GM13977 (cell line): ENCODE measurements at regions not wholly inside any gene's neighbourhood (a gene's known extent, or its start where the extent isn't known, plus 50 kb on each side); places are given as distances from the start of the nearest gene placed in this dataset.

Source experiments
- DNase-seq: peaks from one replicate; pipeline ENCODE4 v3.0.0; 2012; ENCODE audit warnings: low spot score
- in situ Hi-C: fragments of 300-500 bp; cut with MboI; formaldehyde crosslinking; loops from one replicate; pipeline ENCODE4 v1.12.0; 2022; ENCODE audit warnings: low sequenced_read_pairs, low pct_unique_long_range_greater_than_20kb, mixed read lengths, inconsistent platforms; ENCODE audit not compliant: unreplicated experiment
- TF ChIP-seq, protein P1 (sequence below): IDR thresholded peaks from 2 replicates; pipeline ENCODE4 v1.5.1; 2012; ENCODE audit warnings: mild to moderate bottlenecking, control low read depth; ENCODE audit not compliant: insufficient read depth; ENCODE audit errors: extremely low read depth, missing control alignments

DNA sequence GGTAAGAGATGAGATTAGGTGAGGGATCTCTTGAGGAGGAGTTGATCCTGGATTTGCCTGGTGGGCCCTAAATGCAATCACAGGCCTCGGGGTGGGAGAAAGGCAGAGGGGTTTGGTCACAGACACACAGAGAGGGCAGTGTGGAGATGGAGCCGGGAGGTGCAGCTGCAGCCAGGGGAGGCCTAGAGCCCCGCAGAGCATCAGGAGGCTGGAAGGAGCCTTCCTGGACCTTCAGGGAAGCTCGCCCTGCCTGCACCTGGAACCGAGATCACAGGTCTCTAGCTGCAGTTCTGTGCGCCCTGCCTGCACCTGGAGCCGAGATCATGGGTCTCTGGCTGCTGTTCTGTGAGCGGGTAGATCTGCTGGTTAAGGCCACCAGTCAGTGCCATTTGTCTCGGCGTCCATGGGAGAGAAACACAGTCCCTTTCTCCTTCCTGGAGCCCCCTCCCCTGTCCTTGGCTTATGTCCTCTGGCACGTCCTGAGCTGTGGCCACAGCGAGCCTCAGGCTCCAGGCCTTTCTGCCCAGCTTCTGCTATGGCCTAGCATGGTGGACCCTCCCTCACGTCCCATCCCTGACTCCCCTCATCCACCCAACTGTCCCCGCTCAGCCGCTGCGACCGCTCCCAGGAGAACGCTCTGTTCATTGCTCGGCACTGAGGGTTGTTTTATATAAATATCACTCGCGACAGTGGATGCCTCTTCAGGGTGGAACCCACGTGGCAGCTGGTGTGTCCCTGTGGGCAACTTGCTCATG lies 112.0 kb downstream of the DACT2 start:
- DNase-seq, result no peak
- in situ Hi-C loops, result no loop called here
- TF ChIP-seq, protein P1, sequence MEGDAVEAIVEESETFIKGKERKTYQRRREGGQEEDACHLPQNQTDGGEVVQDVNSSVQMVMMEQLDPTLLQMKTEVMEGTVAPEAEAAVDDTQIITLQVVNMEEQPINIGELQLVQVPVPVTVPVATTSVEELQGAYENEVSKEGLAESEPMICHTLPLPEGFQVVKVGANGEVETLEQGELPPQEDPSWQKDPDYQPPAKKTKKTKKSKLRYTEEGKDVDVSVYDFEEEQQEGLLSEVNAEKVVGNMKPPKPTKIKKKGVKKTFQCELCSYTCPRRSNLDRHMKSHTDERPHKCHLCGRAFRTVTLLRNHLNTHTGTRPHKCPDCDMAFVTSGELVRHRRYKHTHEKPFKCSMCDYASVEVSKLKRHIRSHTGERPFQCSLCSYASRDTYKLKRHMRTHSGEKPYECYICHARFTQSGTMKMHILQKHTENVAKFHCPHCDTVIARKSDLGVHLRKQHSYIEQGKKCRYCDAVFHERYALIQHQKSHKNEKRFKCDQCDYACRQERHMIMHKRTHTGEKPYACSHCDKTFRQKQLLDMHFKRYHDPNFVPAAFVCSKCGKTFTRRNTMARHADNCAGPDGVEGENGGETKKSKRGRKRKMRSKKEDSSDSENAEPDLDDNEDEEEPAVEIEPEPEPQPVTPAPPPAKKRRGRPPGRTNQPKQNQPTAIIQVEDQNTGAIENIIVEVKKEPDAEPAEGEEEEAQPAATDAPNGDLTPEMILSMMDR, result no peak

DNA sequence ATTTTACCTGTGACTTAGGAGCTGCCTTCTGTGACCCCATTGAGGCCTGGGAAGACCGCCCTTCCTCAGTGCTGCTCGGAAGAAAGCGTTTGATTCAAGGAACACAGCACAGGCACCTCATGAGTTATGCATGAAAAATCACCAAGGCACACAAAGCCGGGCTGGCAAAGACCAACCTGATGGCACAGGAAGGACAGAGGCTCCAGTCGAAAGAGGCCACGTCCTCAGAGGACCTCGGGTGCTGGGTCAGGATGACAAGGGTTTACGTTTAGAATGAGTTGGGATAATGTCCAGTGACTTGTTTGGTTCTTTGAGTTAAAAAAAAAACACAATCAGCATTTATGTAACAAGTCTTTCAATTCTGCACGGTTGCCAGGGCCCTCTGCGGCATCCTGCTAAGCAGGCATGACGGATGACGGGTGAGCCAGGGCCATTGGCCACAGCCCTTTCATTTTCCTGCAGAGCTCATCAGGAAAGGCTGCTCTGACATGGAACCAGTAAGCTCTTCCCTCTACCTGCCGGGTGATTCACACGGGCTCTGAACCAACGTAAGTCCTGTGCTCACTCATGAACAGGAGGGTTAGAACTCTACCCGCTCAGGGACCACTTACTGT lies 112.8 kb downstream of the DACT2 start:
- in situ Hi-C loops, result no loop called here
- TF ChIP-seq, protein P1, result no peak
- DNase-seq, result no peak

DNA sequence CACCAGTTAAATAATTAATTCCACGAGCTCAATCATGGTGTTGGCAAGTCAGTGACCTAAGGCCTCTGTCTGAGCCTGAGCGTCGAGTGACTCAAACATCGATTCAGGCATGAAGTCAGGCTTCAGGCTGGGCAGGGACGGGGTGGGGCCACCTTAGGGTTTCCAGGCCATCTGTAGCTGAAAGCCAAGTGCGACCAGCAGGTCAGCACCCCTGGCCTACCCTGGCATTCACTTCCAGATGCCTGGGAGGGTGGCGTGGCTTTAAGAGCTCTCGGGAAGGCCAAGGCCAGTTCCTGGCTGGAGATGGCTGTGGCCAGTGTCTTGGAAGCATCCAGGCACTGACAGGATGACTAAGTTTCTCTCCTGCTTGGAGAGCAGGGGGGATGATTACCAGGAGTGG lies 113.4 kb downstream of the DACT2 start:
- in situ Hi-C loops, result no loop called here
- TF ChIP-seq, protein P1, result no peak
- no peak for DNase-seq

DNA sequence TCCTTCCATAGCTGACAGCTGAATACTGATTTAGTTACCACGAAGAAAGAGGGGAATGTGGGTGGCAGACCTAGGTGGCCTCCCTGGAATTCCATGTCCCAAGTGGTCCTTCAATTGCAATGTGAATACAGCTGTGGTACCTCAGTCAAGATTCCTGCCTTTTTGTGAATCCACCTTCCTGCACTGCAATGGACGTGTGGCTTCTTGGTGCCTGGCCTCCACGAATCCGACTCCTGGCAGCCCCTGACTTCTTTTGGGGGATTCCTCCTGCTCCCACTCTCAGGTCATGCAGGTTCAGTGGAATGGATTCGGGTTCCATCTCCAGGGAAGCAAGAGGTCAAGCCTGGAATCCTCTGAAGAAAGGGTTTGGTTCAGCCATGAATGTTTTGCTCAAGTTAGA lies 117.8 kb downstream of the DACT2 start:
- TF ChIP-seq, protein P1, result no peak
- DNase-seq, result no peak
- in situ Hi-C loops, result no loop called here

DNA sequence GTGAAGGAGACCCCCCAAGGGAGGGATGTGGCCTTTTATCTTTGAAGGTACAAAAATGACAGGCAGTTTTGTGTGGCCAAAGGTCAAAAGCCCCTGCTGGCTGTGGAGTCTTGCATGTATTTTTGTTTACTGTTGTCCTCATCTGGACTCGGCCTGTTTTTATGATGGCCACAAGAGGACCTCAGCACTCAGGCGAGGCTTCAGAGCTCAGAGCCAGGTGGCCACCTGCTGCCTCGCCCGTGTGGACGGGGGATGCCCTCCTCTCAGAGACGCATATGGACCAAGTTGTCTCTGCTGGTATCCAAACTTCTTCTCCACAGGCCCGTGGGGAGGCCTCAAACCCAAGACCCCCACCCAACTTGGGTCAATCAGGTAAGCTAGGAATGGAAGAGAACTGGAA lies 118.2 kb downstream of the DACT2 start:
- TF ChIP-seq, protein P1, result no peak
- in situ Hi-C loops, result no loop called here
- no peak for DNase-seq

DNA sequence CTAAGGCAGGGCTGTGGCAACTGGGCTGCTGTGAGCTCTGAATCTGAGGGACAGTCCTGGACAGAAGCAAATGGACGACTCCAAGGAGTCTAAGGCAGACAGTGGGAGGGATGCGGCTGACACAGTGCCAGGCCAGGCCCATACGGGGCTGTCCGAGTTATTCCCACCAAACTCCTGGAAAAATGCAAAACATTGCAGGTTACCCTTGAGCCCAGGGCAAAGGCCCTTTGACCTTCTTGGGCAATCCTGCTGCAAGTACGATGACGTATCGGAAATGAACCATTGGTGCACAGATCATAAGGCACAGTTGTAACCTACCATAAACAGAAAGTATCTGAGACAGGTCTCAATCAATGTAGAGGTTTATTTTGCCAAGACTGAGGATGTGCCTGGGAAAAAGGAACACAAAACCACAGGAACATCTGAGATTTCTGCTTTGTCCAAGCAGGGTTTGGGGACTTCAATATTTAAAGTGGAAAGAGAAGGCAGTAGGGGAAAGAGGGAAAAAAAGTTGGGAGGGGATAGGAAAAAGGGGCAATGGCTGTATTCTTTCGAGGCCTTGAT lies 118.9 kb downstream of the DACT2 start:
- DNase-seq, result no peak
- TF ChIP-seq, protein P1, result no peak
- in situ Hi-C loops, result no loop called here
